Liver (tissue), 7 donors: ENCODE measurements at regions not wholly inside any gene's neighbourhood (a gene's known extent, or its start where the extent isn't known, plus 50 kb on each side); places are given as distances from the start of the nearest gene placed in this dataset.

Experiments used
- DNase-seq: peaks from one replicate; pipeline ENCODE4 v3.0.0-alpha.2; 2017; ENCODE audit warnings: low spot score
- H3K27ac ChIP-seq, 2 donors: one replicate each; pipeline ENCODE4 v1.7.0; 2013; ENCODE audit warnings: inconsistent platforms in 2 of 2, low read length in 2 of 2, control low read depth in 1 of 2, low read depth in 1 of 2, mild to moderate bottlenecking in 1 of 2
- H3K27me3 ChIP-seq, 4 donors: one replicate each; pipeline versions ENCODE4 v1.6.1 to v1.7.0; 2013; ENCODE audit warnings: low read length in 3 of 4, inconsistent platforms in 1 of 4, mild to moderate bottlenecking in 1 of 4, moderate library complexity in 1 of 4; ENCODE audit not compliant: control insufficient read depth in 4 of 4, insufficient read depth in 4 of 4
- H3K36me3 ChIP-seq, 4 donors: one replicate each; pipeline versions ENCODE4 v1.6.1 to v1.7.0; 2013; ENCODE audit warnings: low read length in 3 of 4, mild to moderate bottlenecking in 3 of 4, low read depth in 1 of 4, moderate library complexity in 1 of 4; ENCODE audit not compliant: control insufficient read depth in 4 of 4, insufficient read depth in 3 of 4
- H3K4me1 ChIP-seq, 4 donors: one replicate each; pipeline versions ENCODE4 v1.6.1 to v1.7.0; 2013; ENCODE audit warnings: low read length in 3 of 4, mild to moderate bottlenecking in 3 of 4, moderate library complexity in 1 of 4; ENCODE audit not compliant: control insufficient read depth in 4 of 4, insufficient read depth in 4 of 4
- H3K4me3 ChIP-seq, 3 donors: one replicate each; pipeline versions ENCODE4 v1.6.1 to v1.7.0; 2013; ENCODE audit warnings: low read length in 3 of 3, control low read depth in 1 of 3, low read depth in 1 of 3, mild to moderate bottlenecking in 1 of 3
- H3K9ac ChIP-seq, 2 donors: one replicate each; pipeline ENCODE4 v1.7.0; 2013; ENCODE audit warnings: low read length in 2 of 2, mild to moderate bottlenecking in 2 of 2, moderate library complexity in 2 of 2, control low read depth in 1 of 2, low read depth in 1 of 2
- H3K9me3 ChIP-seq, 4 donors: one replicate each; pipeline versions ENCODE4 v1.6.1 to v1.7.0; 2013; ENCODE audit warnings: low read length in 3 of 4; ENCODE audit not compliant: control insufficient read depth in 4 of 4
- FOXA1 ChIP-seq: IDR thresholded peaks from 2 replicates; pipeline ENCODE4 v1.6.1; 2016; ENCODE audit warnings: antibody characterized with exemption
- FOXA2 ChIP-seq: IDR thresholded peaks from 2 replicates; pipeline ENCODE4 v1.6.1; 2016; ENCODE audit warnings: antibody characterized with exemption
- HNF4A ChIP-seq, 2 donors: conservative IDR thresholded peaks; 2 replicates each; pipeline ENCODE4 v1.6.1; 2016; ENCODE audit warnings: antibody characterized with exemption in 2 of 2, mild to moderate bottlenecking in 2 of 2
- HNF4G ChIP-seq: IDR thresholded peaks from 2 replicates; pipeline ENCODE4 v1.6.1; 2016; ENCODE audit warnings: antibody characterized with exemption
- JUND ChIP-seq, 2 donors: IDR thresholded peaks; 2 replicates each; pipeline ENCODE4 v1.6.1; 2016; ENCODE audit warnings: antibody characterized with exemption in 2 of 2
- MAX ChIP-seq: IDR thresholded peaks from 2 replicates; pipeline ENCODE4 v1.6.1; 2016; ENCODE audit warnings: antibody characterized with exemption
- NR2F2 ChIP-seq: IDR thresholded peaks from 2 replicates; pipeline ENCODE4 v1.6.1; 2016; ENCODE audit warnings: antibody characterized with exemption
- RAD21 ChIP-seq, 2 donors: IDR thresholded peaks; 2 replicates each; pipeline ENCODE4 v1.6.1; 2016; ENCODE audit warnings: antibody characterized with exemption in 2 of 2, mild to moderate bottlenecking in 2 of 2
- RXRA ChIP-seq, 2 donors: IDR thresholded peaks; 2 replicates each; pipeline ENCODE4 v1.6.1; 2017 to 2018; ENCODE audit warnings: antibody characterized with exemption in 2 of 2, mild to moderate bottlenecking in 1 of 2
- SP1 ChIP-seq: IDR thresholded peaks from 2 replicates; pipeline ENCODE4 v1.6.1; 2018; ENCODE audit warnings: antibody characterized with exemption, mild to moderate bottlenecking
- TAF1 ChIP-seq: conservative IDR thresholded peaks from 2 replicates; pipeline ENCODE4 v1.6.1; 2016; ENCODE audit warnings: antibody characterized with exemption, mild to moderate bottlenecking
- YY1 ChIP-seq: IDR thresholded peaks from 2 replicates; pipeline ENCODE4 v1.6.1; 2016; ENCODE audit warnings: antibody characterized with exemption, mild to moderate bottlenecking
- WGBS: extraction: QIAGEN DNeasy Blood & Tissue Kit; methylation state at CpG from one replicate; pipeline ENCODE4 v1.1.7; 2013; 5-methylcytosine and 5-hydroxymethylcytosine counted together
- TF ChIP-seq, protein P1 (sequence below): IDR thresholded peaks from 2 replicates; pipeline ENCODE4 v1.6.1; 2016; ENCODE audit warnings: antibody characterized with exemption
- TF ChIP-seq, protein P2 (sequence below): IDR thresholded peaks from 2 replicates; pipeline ENCODE4 v1.6.1; 2016; ENCODE audit warnings: antibody characterized with exemption, mild to moderate bottlenecking
- TF ChIP-seq, protein P3 (sequence below): IDR thresholded peaks from 2 replicates; pipeline ENCODE4 v1.6.1; 2016; ENCODE audit warnings: antibody characterized with exemption
- donor health status: healthy.
- donor health status: healthy.
- donor health status: healthy.
- donor health status: healthy.

GRCh38 chr1:56434025-56434424 lies 145.3 kb downstream of the PLPP3 start:
- DNase-seq, result no peak
- H3K36me3 ChIP-seq, result no peaks in the 10 kb centered on the region
- H3K9me3 ChIP-seq, result no peaks in the 10 kb centered on the region
- TF ChIP-seq FOXA2 (no peak), JUND (IDR thresholded peaks at IDR 0.05) (no peak), NR2F2 (no peak), SP1 (no peak), HNF4A (conservative IDR thresholded peaks at IDR 0.05) (no peak), YY1 (no peak), RXRA (IDR thresholded peaks at IDR 0.05) (no peak), RAD21 (IDR thresholded peaks at IDR 0.05) (no peak), MAX (no peak), FOXA1 (no peak), HNF4G (no peak), TAF1 (no peak)
- TF ChIP-seq, protein P1, sequence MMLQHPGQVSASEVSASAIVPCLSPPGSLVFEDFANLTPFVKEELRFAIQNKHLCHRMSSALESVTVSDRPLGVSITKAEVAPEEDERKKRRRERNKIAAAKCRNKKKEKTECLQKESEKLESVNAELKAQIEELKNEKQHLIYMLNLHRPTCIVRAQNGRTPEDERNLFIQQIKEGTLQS, result no peak
- TF ChIP-seq, protein P2, sequence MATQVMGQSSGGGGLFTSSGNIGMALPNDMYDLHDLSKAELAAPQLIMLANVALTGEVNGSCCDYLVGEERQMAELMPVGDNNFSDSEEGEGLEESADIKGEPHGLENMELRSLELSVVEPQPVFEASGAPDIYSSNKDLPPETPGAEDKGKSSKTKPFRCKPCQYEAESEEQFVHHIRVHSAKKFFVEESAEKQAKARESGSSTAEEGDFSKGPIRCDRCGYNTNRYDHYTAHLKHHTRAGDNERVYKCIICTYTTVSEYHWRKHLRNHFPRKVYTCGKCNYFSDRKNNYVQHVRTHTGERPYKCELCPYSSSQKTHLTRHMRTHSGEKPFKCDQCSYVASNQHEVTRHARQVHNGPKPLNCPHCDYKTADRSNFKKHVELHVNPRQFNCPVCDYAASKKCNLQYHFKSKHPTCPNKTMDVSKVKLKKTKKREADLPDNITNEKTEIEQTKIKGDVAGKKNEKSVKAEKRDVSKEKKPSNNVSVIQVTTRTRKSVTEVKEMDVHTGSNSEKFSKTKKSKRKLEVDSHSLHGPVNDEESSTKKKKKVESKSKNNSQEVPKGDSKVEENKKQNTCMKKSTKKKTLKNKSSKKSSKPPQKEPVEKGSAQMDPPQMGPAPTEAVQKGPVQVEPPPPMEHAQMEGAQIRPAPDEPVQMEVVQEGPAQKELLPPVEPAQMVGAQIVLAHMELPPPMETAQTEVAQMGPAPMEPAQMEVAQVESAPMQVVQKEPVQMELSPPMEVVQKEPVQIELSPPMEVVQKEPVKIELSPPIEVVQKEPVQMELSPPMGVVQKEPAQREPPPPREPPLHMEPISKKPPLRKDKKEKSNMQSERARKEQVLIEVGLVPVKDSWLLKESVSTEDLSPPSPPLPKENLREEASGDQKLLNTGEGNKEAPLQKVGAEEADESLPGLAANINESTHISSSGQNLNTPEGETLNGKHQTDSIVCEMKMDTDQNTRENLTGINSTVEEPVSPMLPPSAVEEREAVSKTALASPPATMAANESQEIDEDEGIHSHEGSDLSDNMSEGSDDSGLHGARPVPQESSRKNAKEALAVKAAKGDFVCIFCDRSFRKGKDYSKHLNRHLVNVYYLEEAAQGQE, result no peak
- no peak overlapping the region for H3K4me3 ChIP-seq
- no peak overlapping the region for H3K9ac ChIP-seq
- H3K4me1 ChIP-seq, result peaks cover 10 to 28% (median 18%) of the 10 kb centered on the region in 4 donors
- H3K27me3 ChIP-seq, result no peaks in the 10 kb centered on the region
- no peak overlapping the region for H3K27ac ChIP-seq
- WGBS, result 85% methylated on average over 5 of the region's 5 CpGs

DNA sequence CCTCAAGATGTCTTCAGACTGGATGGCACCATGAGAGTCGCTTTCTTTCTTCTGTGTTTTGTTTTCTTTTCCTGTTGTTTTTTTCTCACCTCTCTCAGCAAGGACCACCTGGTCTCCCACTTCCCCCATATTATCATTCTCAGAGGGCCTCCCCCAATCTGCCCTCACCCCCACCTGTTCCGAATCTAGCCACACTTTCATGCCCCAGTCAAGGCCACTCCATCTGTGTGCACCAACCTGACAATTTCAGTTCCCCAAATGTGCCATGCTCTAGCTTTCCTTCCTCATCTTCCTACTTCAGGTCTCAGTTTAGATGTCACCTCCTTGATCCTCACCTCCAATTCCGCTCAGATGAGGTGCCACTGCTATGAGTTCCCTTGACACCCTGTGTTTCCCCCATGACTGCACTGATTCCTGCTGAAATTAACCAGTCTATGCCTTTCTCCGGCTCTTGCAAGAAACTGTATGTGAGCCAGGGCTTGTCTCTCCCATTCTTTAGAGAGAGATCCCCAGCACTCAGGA lies 146.2 kb downstream of the PLPP3 start:
- WGBS, result 93% methylated on average over 4 of the region's 4 CpGs
- Histone ChIP-seq H3K27me3 (no peaks in the 10 kb centered on the region), H3K36me3 (no peaks in the 10 kb centered on the region), H3K4me3 (no peak overlapping the region), H3K4me1 (peaks cover 10 to 28% (median 17%) of the 10 kb centered on the region in 4 donors), H3K9me3 (no peaks in the 10 kb centered on the region), H3K27ac (peak overlapping the region; percentile 86 to 89), H3K9ac (peak overlapping the region in 1 of 2 donors; percentile 53)
- TF ChIP-seq, protein P2, result no peak
- no peak for TF ChIP-seq YY1
- TF ChIP-seq, protein P3, sequence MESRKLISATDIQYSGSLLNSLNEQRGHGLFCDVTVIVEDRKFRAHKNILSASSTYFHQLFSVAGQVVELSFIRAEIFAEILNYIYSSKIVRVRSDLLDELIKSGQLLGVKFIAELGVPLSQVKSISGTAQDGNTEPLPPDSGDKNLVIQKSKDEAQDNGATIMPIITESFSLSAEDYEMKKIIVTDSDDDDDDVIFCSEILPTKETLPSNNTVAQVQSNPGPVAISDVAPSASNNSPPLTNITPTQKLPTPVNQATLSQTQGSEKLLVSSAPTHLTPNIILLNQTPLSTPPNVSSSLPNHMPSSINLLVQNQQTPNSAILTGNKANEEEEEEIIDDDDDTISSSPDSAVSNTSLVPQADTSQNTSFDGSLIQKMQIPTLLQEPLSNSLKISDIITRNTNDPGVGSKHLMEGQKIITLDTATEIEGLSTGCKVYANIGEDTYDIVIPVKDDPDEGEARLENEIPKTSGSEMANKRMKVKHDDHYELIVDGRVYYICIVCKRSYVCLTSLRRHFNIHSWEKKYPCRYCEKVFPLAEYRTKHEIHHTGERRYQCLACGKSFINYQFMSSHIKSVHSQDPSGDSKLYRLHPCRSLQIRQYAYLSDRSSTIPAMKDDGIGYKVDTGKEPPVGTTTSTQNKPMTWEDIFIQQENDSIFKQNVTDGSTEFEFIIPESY, result no peak
- no peak for TF ChIP-seq HNF4G
- TF ChIP-seq RXRA (IDR thresholded peaks at IDR 0.05), result no peak
- DNase-seq, result no peak
